HCT116 (cell line): ENCODE measurements at regions not wholly inside any gene's neighbourhood (a gene's known extent, or its start where the extent isn't known, plus 50 kb on each side); places are given as distances from the start of the nearest gene placed in this dataset.

Experiments
- ATAC-seq: fragments of 200-7000 bp; cut with Tn5 transposase; 2 replicates; pipeline ENCODE4 v1.9.1; 2020; ENCODE audit warnings: mild to moderate bottlenecking, moderate library complexity
- BruUV-seq: library from RNA; stranded (reverse); fragments of 400-500 nt; replicated peaks from 2 replicates; lab custom pipeline; 2021; lab: Mats Ljungman, UMichigan
- CTCF ChIA-PET: fragments of 300-600 bp; sonication (Branson Sonifier 250); formaldehyde crosslinking; loops from one replicate; lab custom pipeline; 2021; ENCODE audit warnings: antibody characterized with exemption; lab: Charles Lee
- POLR2A ChIA-PET: fragments of 300-600, 350-600 bp; sonication (Branson Sonifier 250); formaldehyde crosslinking; loops from one replicate; lab custom pipeline; 2021; ENCODE audit warnings: antibody characterized with exemption; lab: Charles Lee
- RAD21 ChIA-PET, 2 experiments: fragments of 300-600 bp; sonication (Branson Sonifier 250); formaldehyde crosslinking; loops; one replicate each; lab custom pipeline; 2023; ENCODE audit warnings: low total read pairs in 2 of 2; ENCODE audit not compliant: uncharacterized antibody in 2 of 2, unreplicated experiment in 2 of 2, low non-redundant PET in 1 of 2; lab: Charles Lee
- DNase-seq: peaks from one replicate; pipeline ENCODE4 v3.0.0-alpha.2; 2010; ENCODE audit warnings: low read depth, low spot score
- H2AFZ ChIP-seq: fragments of 200-600 bp; shearing (Covaris generic), sonication (generic); 2 replicates; pipeline ENCODE4 v1.6.1; 2017; ENCODE audit warnings: low read depth, mixed run types, mixed read lengths, antibody characterized with exemption, low read length; ENCODE audit not compliant: poor library complexity, severe bottlenecking
- H3K27ac ChIP-seq: 2 replicates; pipeline ENCODE4 v1.5.1; 2012; ENCODE audit warnings: low read depth, low read length
- H3K27me3 ChIP-seq: fragments of 200-600 bp; sonication (generic); 2 replicates; pipeline ENCODE4 v1.6.1; 2016; ENCODE audit warnings: mixed run types, low read length, mixed read lengths; ENCODE audit not compliant: insufficient read depth
- H3K36me3 ChIP-seq, 2 experiments: fragments of 200-500 bp in 1 of 2; fragments of 200-600 bp in 1 of 2; sonication (Bioruptor generic) in 1 of 2; sonication (generic) in 1 of 2; 2 replicates each; pipeline versions ENCODE4 v1.5.1 to v1.6.1; 2014 to 2016; ENCODE audit warnings: low read length in 2 of 2, inconsistent platforms in 1 of 2, mixed read lengths in 1 of 2, mixed run types in 1 of 2; ENCODE audit not compliant: insufficient read depth in 2 of 2, control insufficient read depth in 1 of 2
- H3K4me1 ChIP-seq, 2 experiments: fragments of 200-600 bp in 1 of 2; sonication (generic) in 1 of 2; 2 replicates each; pipeline versions ENCODE4 v1.5.1 to v1.6.1; 2012 to 2017; ENCODE audit warnings: low read length in 2 of 2, inconsistent platforms in 1 of 2, mild to moderate bottlenecking in 1 of 2, mixed read lengths in 1 of 2, mixed run types in 1 of 2, moderate library complexity in 1 of 2; ENCODE audit not compliant: insufficient read depth in 2 of 2, control insufficient read depth in 1 of 2
- H3K4me2 ChIP-seq: fragments of 200-600 bp; sonication (generic); 2 replicates; pipeline ENCODE4 v1.6.1; 2017; ENCODE audit warnings: mixed run types, low read length, mixed read lengths
- H3K4me3 ChIP-seq, 2 experiments: fragments of 200-600 bp in 1 of 2; sonication (generic) in 1 of 2; replicated peaks in 1 of 2; 2 replicates each; pipeline ENCODE4 v1.5.1; 2011 to 2016; ENCODE audit warnings: low read length in 2 of 2, control low read depth in 1 of 2, low read depth in 1 of 2, mild to moderate bottlenecking in 1 of 2, mixed read lengths in 1 of 2, mixed run types in 1 of 2
- H3K79me2 ChIP-seq: fragments of 200-600 bp; sonication (generic); 2 replicates; pipeline ENCODE4 v1.6.1; 2017; ENCODE audit warnings: mild to moderate bottlenecking, mixed run types, low read length, moderate library complexity, mixed read lengths; ENCODE audit not compliant: insufficient read depth
- H3K9ac ChIP-seq: fragments of 200-600 bp; sonication (generic); 2 replicates; pipeline ENCODE4 v1.6.1; 2016; ENCODE audit warnings: low read length, mixed read lengths
- H3K9me2 ChIP-seq: fragments of 200-600 bp; sonication (generic), shearing (Covaris generic); 2 replicates; pipeline ENCODE4 v1.6.1; 2017; ENCODE audit warnings: mixed run types, mild to moderate bottlenecking, moderate library complexity; ENCODE audit not compliant: insufficient read depth
- H3K9me3 ChIP-seq, 2 experiments: fragments of 200-500 bp in 1 of 2; fragments of 200-600 bp in 1 of 2; sonication (Bioruptor generic) in 1 of 2; sonication (generic) in 1 of 2; 2 replicates each; pipeline ENCODE4 v1.6.1; 2014 to 2017; ENCODE audit warnings: low read length in 2 of 2, mixed read lengths in 2 of 2, inconsistent platforms in 1 of 2, low read depth in 1 of 2, mild to moderate bottlenecking in 1 of 2, mixed run types in 1 of 2, moderate library complexity in 1 of 2; ENCODE audit not compliant: control insufficient read depth in 1 of 2, insufficient read depth in 1 of 2
- H4K20me1 ChIP-seq: fragments of 200-600 bp; sonication (generic), shearing (Covaris generic); 2 replicates; pipeline ENCODE4 v1.6.1; 2017; ENCODE audit warnings: mixed run types, mild to moderate bottlenecking, moderate library complexity; ENCODE audit not compliant: insufficient read depth
- EGR1 ChIP-seq: IDR thresholded peaks from 2 replicates; pipeline ENCODE4 v1.6.1; 2012; ENCODE audit warnings: low read depth
- JUND ChIP-seq: IDR thresholded peaks from 2 replicates; pipeline ENCODE4 v1.6.1; 2012
- POLR2A ChIP-seq: IDR thresholded peaks from 2 replicates; pipeline ENCODE4 v1.7.0; 2011; ENCODE audit warnings: borderline replicate concordance; ENCODE audit not compliant: insufficient read depth, insufficient read length; ENCODE audit errors: extremely low read depth
- POLR2AphosphoS5 ChIP-seq: IDR thresholded peaks from 2 replicates; pipeline ENCODE4 v1.6.1; 2011; ENCODE audit warnings: mild to moderate bottlenecking, low read depth, low read length, moderate library complexity
- RAD21 ChIP-seq: IDR thresholded peaks from 2 replicates; pipeline ENCODE4 v1.6.1; 2012; ENCODE audit warnings: low read depth, mild to moderate bottlenecking
- REST ChIP-seq: IDR thresholded peaks from 2 replicates; pipeline ENCODE4 v1.6.1; 2012; ENCODE audit warnings: low read depth
- SRF ChIP-seq: IDR thresholded peaks from 2 replicates; pipeline ENCODE4 v1.6.1; 2012; ENCODE audit warnings: low read depth
- intact Hi-C: fragments of 100-400 bp; cut with micrococcal nuclease; formaldehyde crosslinking; loops from 2 replicates; pipeline ENCODE4 v1.10.0; 2022
- TF ChIP-seq, protein P1 (sequence below): IDR thresholded peaks from 2 replicates; pipeline ENCODE4 v1.6.1; 2012

GRCh38 chr16:54363766-54364165 lies 77.2 kb upstream of the IRX3 start:
- RAD21 ChIA-PET = no interaction called here
- TF ChIP-seq EGR1 (no peak), SRF (no peak), JUND (no peak), POLR2A (no peak), REST (no peak), RAD21 (no peak), POLR2AphosphoS5 (no peak)
- TF ChIP-seq, protein P1, sequence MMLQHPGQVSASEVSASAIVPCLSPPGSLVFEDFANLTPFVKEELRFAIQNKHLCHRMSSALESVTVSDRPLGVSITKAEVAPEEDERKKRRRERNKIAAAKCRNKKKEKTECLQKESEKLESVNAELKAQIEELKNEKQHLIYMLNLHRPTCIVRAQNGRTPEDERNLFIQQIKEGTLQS = no peak
- no peak for ATAC-seq
- CTCF ChIA-PET = no interaction called here
- Histone ChIP-seq H3K4me3 (no peak overlapping the region), H2AFZ (no peak overlapping the region), H3K27me3 (no peaks in the 10 kb centered on the region), H3K9me2 (no peaks in the 10 kb centered on the region), H3K9me3 (no peaks in the 10 kb centered on the region), H3K79me2 (no peaks in the 10 kb centered on the region), H3K36me3 (no peaks in the 10 kb centered on the region), H3K27ac (no peak overlapping the region), H4K20me1 (no peaks in the 10 kb centered on the region), H3K4me2 (no peak overlapping the region), H3K9ac (no peak overlapping the region), H3K4me1 (no peaks in the 10 kb centered on the region)
- no peak for DNase-seq
- intact Hi-C loops = no loop called here
- POLR2A ChIA-PET = no interaction called here
- BruUV-seq = no TSS peak
